HG03025 (cell line): ENCODE measurements at regions not wholly inside any gene's neighbourhood (a gene's known extent, or its start where the extent isn't known, plus 50 kb on each side); places are given as distances from the start of the nearest gene placed in this dataset.
A peak's percentile ranks its signal among the peaks of the same experiment; 100 is the strongest.

Experiments used
- ATAC-seq: cut with Tn5 transposase; IDR thresholded peaks from one replicate; pipeline ENCODE4 v1.9.1; 2021; ENCODE audit warnings: mild to moderate bottlenecking, moderate library complexity; ENCODE audit not compliant: unreplicated experiment, low FRiP score

DNA sequence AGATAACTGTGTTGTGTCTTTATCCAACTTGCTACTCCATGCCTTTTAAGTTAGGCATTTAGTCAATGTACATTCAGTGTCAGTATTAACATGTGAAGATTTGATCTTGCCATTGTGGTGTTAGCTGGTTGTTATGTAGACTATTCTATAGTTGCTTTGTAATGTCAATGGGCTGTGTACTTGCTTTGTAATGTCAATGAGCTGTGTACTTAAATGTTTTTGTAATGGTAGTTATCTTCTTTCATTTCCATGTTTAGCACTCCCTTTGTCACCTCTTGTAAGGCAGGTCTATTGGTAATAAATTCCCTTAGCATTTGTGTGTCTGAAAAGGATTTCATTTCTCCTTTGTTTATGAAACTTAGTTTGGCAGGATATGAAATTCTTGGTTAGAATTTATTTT is 53.4 kb downstream of the MC4R start:
- ATAC-seq = no peak

GRCh38 chr18:60311676-60312360 is 60.8 kb downstream of the MC4R start:
- no peak for ATAC-seq

DNA sequence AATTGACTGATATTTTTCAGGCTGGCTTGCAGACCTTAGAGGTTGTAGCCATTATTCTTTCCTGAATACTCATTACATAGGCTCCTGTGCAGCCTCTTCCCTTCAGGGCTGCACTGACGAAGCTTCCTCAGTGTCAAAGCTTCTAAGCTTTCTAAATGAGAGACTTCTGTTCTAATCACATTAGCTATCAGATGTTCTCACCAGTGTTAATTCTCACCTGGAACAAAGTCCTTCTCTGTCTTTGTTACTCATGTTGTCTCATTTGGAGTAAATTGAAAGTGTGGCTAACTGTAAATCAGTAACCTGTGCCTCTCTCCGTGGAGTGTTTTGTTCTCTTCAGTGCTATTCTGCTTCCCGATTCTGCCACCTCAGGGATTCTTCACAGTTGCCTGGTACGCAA is 76.9 kb downstream of the MC4R start:
- ATAC-seq = no peak

DNA sequence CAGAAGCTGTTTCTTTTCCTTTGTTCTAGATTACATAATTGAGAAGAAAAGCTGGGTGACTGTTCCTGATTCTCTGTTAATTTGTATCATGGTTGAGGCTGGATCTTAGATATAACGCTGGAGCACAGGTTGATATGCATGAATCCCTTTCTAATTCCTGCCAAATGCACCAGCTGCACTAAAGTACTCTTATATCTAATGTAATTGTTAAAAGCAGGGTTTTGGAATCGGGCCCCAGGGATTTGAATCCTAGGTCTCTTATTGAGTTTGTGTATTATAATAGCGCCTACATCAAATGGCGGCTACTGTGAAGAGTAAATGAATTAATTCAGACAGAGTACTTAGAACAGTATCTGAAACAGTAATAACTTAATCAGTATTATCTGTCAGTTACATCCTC is 80.4 kb downstream of the MC4R start:
- ATAC-seq = no peak

DNA sequence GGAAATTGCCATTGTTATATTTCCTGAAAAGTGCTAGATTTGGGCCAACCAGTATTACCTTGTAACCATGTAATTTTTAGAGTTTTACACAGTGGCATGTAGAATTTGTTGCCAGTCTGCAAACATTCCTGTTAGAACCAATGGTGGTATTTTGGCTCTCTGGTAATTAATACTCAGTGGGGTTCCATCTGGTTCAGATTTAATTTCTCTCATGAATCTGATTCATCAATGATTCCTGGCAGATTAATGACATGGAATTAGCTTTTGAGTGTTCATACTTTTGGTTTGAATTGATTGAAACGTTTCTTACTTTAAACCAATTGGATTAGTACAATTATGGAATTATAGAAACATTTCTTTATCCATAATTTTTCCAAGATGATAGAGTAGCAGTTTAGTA is 93.2 kb downstream of the MC4R start:
- no peak for ATAC-seq

DNA sequence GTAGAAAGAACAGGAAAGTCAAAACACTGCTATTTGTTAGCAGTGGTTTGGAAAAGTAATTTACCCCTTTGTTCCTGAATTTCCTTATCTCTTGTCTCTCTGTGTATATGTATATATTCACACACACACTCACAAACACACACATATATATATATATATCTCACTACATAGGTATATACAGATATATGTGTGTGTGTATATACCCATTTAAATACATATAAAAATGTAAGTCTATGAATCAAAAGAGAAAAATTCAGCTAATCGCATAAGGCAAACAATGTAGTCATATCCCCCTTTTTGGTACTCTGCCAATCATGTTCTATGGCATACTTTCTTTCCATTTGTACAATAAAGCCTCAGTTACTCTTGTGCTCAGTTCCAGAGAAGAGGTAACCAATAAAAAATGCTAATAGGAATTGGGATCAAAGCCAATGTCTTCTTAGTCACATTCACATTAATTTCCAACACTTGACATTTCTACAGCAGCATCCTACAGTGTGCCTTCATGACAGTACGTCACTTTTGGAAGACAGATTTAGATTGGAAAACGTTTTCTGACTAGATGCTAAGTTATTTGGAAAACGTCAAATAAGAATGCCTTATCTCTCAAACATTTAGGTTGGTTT is 94.6 kb downstream of the MC4R start:
- ATAC-seq = no peak

- no peak for ATAC-seq
Observed at GRCh38 chr18:60267391-60268058, 105.0 kb downstream of the MC4R start.

DNA sequence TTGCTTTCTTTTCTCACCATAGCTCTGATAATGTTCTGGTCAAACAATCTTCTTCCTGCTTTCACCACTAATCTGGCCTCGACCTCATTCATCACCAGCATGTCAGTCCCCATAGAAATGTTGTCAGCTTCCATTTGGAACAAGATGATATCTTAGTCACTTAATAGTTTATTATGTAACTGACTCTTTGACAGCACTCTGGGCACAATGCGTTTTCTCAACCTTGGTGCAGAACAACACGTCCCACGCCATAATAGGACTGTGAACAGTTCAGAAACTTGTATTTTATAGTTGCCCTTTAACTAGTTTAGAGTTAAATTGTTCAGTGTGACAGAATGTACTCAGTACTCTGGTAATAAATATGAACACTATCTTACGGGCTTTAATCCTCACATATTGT is 106.0 kb downstream of the MC4R start:
- ATAC-seq = no peak

- no peak for ATAC-seq
Observed at GRCh38 chr18:60259052-60259681, 113.4 kb downstream of the MC4R start.

DNA sequence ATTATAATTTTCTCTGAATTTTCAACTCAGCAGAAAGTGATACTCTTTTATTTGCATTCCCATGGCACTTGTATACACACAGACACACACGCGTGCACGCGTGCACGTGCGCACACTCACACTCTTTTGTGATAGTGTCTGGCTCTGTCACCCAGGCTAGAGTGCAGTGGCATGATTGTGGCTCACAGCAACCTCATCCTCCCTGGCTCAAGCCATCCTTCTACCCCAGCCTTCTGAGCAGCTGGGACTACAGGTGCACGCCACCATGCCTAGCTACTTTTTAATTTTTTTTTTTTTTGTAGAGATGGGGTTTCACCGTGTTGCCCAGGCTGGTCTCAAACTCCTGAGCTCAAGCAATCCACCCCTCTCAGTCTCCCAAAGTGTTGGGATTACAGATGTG is 123.2 kb downstream of the MC4R start:
- ATAC-seq = no peak

GRCh38 chr18:60248336-60249330 is 123.9 kb downstream of the MC4R start:
- ATAC-seq = no peak

GRCh38 chr18:60247103-60247502 is 125.5 kb downstream of the MC4R start:
- peak; percentile 76 for ATAC-seq

DNA sequence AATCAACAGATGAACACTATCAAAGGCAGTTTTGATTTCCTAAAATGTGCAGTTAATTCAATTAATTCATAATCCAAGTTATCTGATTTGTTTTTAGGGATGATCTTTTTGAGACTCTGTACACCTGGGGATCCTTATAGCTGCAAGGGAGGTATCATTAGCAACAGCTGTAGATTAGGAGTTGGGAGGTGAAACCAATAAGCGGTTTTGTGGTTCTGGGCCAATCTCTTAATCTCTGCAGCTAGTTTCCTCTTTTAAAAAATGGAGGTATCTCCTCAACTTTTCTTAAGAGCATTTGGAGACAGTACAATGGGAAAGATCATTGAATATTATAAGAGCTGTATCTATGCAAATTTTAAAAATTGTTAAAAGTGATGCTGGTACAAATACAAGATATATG is 126.0 kb downstream of the MC4R start:
- ATAC-seq = peak; percentile 89

GRCh38 chr18:60245096-60245495 is 127.5 kb downstream of the MC4R start:
- no peak for ATAC-seq

GRCh38 chr18:60239024-60239710 is 133.4 kb downstream of the MC4R start:
- ATAC-seq = peak; percentile 87

DNA sequence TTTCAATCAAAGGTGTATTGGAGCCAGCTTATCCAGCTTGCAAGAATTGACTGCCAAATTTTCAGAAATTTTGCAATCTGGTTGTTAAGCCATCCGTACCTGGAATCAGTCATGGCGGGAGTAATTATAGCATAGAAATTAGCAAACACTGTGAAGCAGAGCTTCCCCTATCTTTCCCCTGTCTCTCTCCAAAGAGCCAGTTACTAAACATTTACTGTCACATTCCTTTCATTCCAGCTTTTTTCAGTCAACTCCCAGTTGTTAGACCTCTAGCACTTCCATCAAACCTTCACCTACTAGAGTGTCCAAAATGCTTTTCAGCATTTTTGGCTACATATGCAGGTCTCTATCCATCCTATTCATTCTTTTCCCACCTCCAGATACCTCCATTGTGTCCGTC is 137.4 kb downstream of the MC4R start:
- ATAC-seq = no peak

DNA sequence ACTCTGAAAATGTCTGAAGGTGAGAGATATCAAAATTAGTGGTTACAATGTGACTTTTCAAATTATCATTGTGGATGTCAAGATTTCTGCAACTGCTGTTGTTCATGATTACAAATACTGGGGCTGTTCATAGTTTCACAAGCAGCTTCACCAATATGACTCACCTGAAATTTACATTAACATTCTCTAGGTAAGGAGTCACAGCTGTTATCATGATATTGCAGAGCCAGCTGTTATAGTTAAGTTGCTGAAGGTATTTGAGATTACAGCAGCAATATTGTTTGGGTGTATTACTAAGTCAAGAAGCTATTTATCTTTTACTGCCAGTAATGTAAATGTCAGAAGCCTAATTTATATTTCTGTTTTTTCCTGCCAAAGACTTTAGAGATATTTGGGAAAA is 140.0 kb downstream of the MC4R start:
- no peak for ATAC-seq

DNA sequence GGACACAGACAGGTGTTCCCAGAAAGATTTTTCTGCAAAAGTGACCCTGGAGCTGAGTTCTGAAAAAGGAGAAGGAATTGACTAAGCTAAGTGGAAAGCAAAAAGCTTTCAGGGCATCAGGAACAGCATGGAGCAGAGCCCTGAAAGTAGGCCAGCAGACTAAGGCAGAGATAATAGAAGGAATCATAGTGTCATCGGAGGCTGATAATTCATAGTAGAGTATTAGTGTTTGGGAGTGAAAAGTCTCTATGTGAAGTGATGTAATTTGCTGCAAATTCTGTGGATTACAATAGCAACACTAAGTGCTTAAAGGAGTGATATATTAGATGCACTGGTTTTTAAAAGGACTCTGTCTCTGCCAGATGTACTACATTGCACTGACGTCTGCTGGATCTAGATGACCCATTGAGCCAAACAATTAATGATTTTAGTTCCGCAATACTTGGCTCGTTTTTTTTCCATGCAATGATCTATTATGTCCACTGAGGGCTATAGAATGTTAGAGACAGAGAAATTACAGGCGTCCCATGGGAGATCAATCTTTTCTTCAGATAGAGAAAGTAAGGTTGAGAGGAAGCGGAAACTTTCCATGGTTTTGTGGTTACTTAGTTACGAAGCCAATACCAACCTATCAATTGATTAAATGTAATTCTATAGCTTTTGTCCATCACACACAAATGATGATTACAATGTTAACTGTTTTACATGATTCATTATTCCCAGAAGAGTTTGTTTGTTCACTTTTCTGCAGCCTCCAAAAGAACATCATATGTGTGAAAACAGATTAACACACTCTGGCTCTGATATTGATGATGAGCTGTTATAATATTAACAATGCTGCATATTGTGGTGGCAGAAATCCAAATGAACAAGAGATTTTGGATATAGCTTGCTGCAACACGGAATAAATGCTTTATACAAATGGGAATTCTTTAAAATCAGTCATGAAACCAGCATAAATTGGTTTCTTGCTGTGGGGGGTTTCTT is 143.7 kb downstream of the MC4R start:
- ATAC-seq = no peak

- ATAC-seq = no peak
Observed at GRCh38 chr18:60215432-60215831, 157.1 kb downstream of the MC4R start.
